Bronchial epithelial cell (primary cell): ENCODE measurements at regions not wholly inside any gene's neighbourhood (a gene's known extent, or its start where the extent isn't known, plus 50 kb on each side); places are given as distances from the start of the nearest gene placed in this dataset.
A peak's percentile ranks its signal among the peaks of the same experiment; 100 is the strongest.

Experiments used
- DNase-seq: peaks from one replicate; pipeline ENCODE4 v3.0.0-alpha.2; 2010; ENCODE audit warnings: low read depth
- FAIRE-seq: peaks from 2 replicates; lab custom pipeline; 2011; peaks lifted over from hg19 to GRCh38; lab: Jason Lieb, UNC
- H3K27me3 ChIP-seq: 2 replicates; pipeline ENCODE4 v1.5.1; 2011; ENCODE audit warnings: low read length; ENCODE audit not compliant: control insufficient read depth, insufficient read depth
- H3K36me3 ChIP-seq: 2 replicates; pipeline ENCODE4 v1.5.1; 2011; ENCODE audit warnings: low read length; ENCODE audit not compliant: control insufficient read depth, insufficient read depth
- H3K4me3 ChIP-seq: 2 replicates; pipeline ENCODE4 v1.5.1; 2011; ENCODE audit warnings: mild to moderate bottlenecking, low read depth, low read length, control low read depth
- CTCF ChIP-seq: IDR thresholded peaks from 2 replicates; pipeline ENCODE4 v1.5.1; 2011; ENCODE audit warnings: mild to moderate bottlenecking, moderate library complexity, low read length, control low read depth, inconsistent platforms; ENCODE audit not compliant: insufficient read depth, severe bottlenecking

GRCh38 chr2:81644189-81644588 lies 1339.6 kb upstream of the LRRTM1 start:
- H3K27me3 ChIP-seq = no peaks in the 10 kb centered on the region
- TF ChIP-seq CTCF = no peak
- DNase-seq (peak; percentile 5), FAIRE-seq (no peak)
- H3K4me3 ChIP-seq = no peak overlapping the region
- H3K36me3 ChIP-seq = no peaks in the 10 kb centered on the region

- TF ChIP-seq CTCF = no peak
- FAIRE-seq (no peak), DNase-seq (no peak)
- no peaks in the 10 kb centered on the region for H3K36me3 ChIP-seq
- no peak overlapping the region for H3K4me3 ChIP-seq
- H3K27me3 ChIP-seq = no peaks in the 10 kb centered on the region
Observed at GRCh38 chr2:81624825-81625224, 1320.3 kb upstream of the LRRTM1 start.

- no peak for DNase-seq
- H3K27me3 ChIP-seq = no peaks in the 10 kb centered on the region
- H3K4me3 ChIP-seq = no peak overlapping the region
- no peak for FAIRE-seq
- H3K36me3 ChIP-seq = no peaks in the 10 kb centered on the region
- TF ChIP-seq CTCF = no peak
Observed at GRCh38 chr2:81600088-81600487, 1295.5 kb upstream of the LRRTM1 start.

- Histone ChIP-seq H3K27me3 (no peaks in the 10 kb centered on the region), H3K4me3 (no peak overlapping the region), H3K36me3 (no peaks in the 10 kb centered on the region)
- no peak for TF ChIP-seq CTCF
- FAIRE-seq = no peak
- no peak for DNase-seq
Observed at GRCh38 chr2:81598453-81598852, 1293.9 kb upstream of the LRRTM1 start.

GRCh38 chr2:81589406-81589805 lies 1284.9 kb upstream of the LRRTM1 start:
- DNase-seq (no peak), FAIRE-seq (no peak)
- Histone ChIP-seq H3K36me3 (no peaks in the 10 kb centered on the region), H3K4me3 (no peak overlapping the region), H3K27me3 (no peaks in the 10 kb centered on the region)
- no peak for TF ChIP-seq CTCF

- no peaks in the 10 kb centered on the region for H3K27me3 ChIP-seq
- no peak for TF ChIP-seq CTCF
- DNase-seq (no peak), FAIRE-seq (no peak)
- no peak overlapping the region for H3K4me3 ChIP-seq
- H3K36me3 ChIP-seq = no peaks in the 10 kb centered on the region
Observed at GRCh38 chr2:81583311-81584108, 1279.0 kb upstream of the LRRTM1 start.
